ENCODE measurements at regions not wholly inside any gene's neighbourhood (a gene's known extent, or its start where the extent isn't known, plus 50 kb on each side); places are given as distances from the start of the nearest gene placed in this dataset.

DNA sequence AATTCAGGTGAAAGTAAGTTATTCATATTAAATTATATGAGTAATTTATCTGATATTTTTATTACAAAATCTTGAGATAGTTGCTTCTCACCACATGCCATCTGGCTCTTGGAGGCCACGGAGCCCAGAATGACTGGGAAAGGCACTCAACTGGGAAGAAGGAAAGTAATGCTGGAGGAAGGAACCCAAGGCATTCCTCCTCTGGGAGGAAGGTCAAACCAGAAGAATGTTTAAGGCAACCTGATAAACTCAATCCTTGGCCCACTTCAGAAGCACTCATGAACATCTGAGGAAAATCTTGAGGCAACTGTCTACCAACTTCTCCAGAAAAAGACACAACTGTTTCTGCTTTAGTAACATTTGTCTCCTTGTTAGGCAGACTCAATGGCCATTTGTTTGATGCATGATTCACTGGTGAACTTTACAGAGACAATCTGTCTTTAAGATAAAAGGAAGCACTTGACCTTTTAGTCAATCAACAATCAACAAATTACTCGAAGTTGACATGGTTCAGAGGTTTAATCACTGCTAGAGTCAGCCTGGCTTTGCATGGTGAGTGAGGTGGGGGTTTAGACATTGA is 261.4 kb upstream of the MME start:
- no peak for TF ChIP-seq POLR2AphosphoS5 (IDR thresholded peaks at IDR 0.05)
- TF ChIP-seq, protein P1, sequence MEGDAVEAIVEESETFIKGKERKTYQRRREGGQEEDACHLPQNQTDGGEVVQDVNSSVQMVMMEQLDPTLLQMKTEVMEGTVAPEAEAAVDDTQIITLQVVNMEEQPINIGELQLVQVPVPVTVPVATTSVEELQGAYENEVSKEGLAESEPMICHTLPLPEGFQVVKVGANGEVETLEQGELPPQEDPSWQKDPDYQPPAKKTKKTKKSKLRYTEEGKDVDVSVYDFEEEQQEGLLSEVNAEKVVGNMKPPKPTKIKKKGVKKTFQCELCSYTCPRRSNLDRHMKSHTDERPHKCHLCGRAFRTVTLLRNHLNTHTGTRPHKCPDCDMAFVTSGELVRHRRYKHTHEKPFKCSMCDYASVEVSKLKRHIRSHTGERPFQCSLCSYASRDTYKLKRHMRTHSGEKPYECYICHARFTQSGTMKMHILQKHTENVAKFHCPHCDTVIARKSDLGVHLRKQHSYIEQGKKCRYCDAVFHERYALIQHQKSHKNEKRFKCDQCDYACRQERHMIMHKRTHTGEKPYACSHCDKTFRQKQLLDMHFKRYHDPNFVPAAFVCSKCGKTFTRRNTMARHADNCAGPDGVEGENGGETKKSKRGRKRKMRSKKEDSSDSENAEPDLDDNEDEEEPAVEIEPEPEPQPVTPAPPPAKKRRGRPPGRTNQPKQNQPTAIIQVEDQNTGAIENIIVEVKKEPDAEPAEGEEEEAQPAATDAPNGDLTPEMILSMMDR (IDR thresholded peaks at IDR 0.05), result no peak
- no peak for TF ChIP-seq POLR2A (IDR thresholded peaks at IDR 0.05)

Data from stomach (tissue), 4 donors.